ENCODE measurements at regions not wholly inside any gene's neighbourhood (a gene's known extent, or its start where the extent isn't known, plus 50 kb on each side); places are given as distances from the start of the nearest gene placed in this dataset.

- no peaks in the 10 kb centered on the region for H3K9me3 ChIP-seq
- H3K36me3 ChIP-seq (ENCODE audit: insufficient read depth in 1 of 2, low read depth in 1 of 2): no peaks in the 10 kb centered on the region
- no peak overlapping the region for H3K27ac ChIP-seq
- peaks cover 0 to 2% (median 0%) of the 10 kb centered on the region in 3 donors for H3K27me3 ChIP-seq (ENCODE audit: insufficient read depth in 3 of 3, low read length in 2 of 3)
- DNase-seq (no peak), ATAC-seq (no peak)
- 77 to 78% (median 77%) methylated on average over 6 of the region's 6 CpGs for WGBS, 3 donors
- no peak overlapping the region for H3K4me3 ChIP-seq
- no peak for TF ChIP-seq CTCF (IDR thresholded peaks at IDR 0.05)
- intact Hi-C loops (cut with DNase I): no loop called here
- H3K4me1 ChIP-seq: no peaks in the 10 kb centered on the region
These were observed 127.5 kb upstream of the AGAP1 start for GRCh38 chr2:235366390-235366789.

- intact Hi-C loops (cut with DNase I): no loop called here
- no peak overlapping the region for H3K27ac ChIP-seq
- no peaks in the 10 kb centered on the region for H3K9me3 ChIP-seq
- no peaks in the 10 kb centered on the region for H3K4me1 ChIP-seq
- peaks cover 0 to 2% (median 0%) of the 10 kb centered on the region in 3 donors for H3K27me3 ChIP-seq (ENCODE audit: insufficient read depth in 3 of 3, low read length in 2 of 3)
- no peak for TF ChIP-seq CTCF (IDR thresholded peaks at IDR 0.05)
- no peak overlapping the region for H3K4me3 ChIP-seq
- WGBS, 3 donors: 56 to 60% (median 59%) methylated on average over 8 of the region's 8 CpGs
- H3K36me3 ChIP-seq (ENCODE audit: insufficient read depth in 1 of 2, low read depth in 1 of 2): no peaks in the 10 kb centered on the region
- no peak for DNase-seq
- no peak for ATAC-seq
These were observed 127.0 kb upstream of the AGAP1 start for GRCh38 chr2:235366807-235367206.

GRCh38 chr2:235371018-235371417, 122.8 kb upstream of the AGAP1 start:
- 82 to 91% (median 90%) methylated on average over 5 of the region's 5 CpGs for WGBS, 3 donors
- no peaks in the 10 kb centered on the region for H3K36me3 ChIP-seq (ENCODE audit: insufficient read depth in 1 of 2, low read depth in 1 of 2)
- no peaks in the 10 kb centered on the region for H3K4me1 ChIP-seq
- intact Hi-C loops (cut with DNase I): no loop called here
- peaks cover 0 to 2% (median 0%) of the 10 kb centered on the region in 3 donors for H3K27me3 ChIP-seq (ENCODE audit: insufficient read depth in 3 of 3, low read length in 2 of 3)
- TF ChIP-seq CTCF (IDR thresholded peaks at IDR 0.05): no peak
- DNase-seq (no peak), ATAC-seq (no peak)
- H3K27ac ChIP-seq: no peak overlapping the region
- H3K9me3 ChIP-seq: no peaks in the 10 kb centered on the region
- H3K4me3 ChIP-seq: no peak overlapping the region

GRCh38 chr2:235373171-235373570, 120.7 kb upstream of the AGAP1 start:
- no peaks in the 10 kb centered on the region for H3K36me3 ChIP-seq (ENCODE audit: insufficient read depth in 1 of 2, low read depth in 1 of 2)
- no peak overlapping the region for H3K4me3 ChIP-seq
- TF ChIP-seq CTCF (IDR thresholded peaks at IDR 0.05): no peak
- 45 to 63% (median 46%) methylated on average over 2 of the region's 2 CpGs for WGBS, 3 donors
- no peaks in the 10 kb centered on the region for H3K4me1 ChIP-seq
- peaks cover 0 to 4% (median 3%) of the 10 kb centered on the region in 3 donors for H3K27me3 ChIP-seq (ENCODE audit: insufficient read depth in 3 of 3, low read length in 2 of 3)
- intact Hi-C loops (cut with DNase I): no loop called here
- ATAC-seq: no peak
- no peaks in the 10 kb centered on the region for H3K9me3 ChIP-seq
- no peak for DNase-seq
- no peak overlapping the region for H3K27ac ChIP-seq

GRCh38 chr2:235377176-235377575, 116.7 kb upstream of the AGAP1 start:
- ATAC-seq (no peak), DNase-seq (no peak)
- Histone ChIP-seq H3K27ac (no peak overlapping the region), H3K9me3 (no peaks in the 10 kb centered on the region), H3K27me3 (ENCODE audit: insufficient read depth in 3 of 3, low read length in 2 of 3) (peaks cover 0 to 6% (median 3%) of the 10 kb centered on the region in 3 donors), H3K4me3 (no peak overlapping the region), H3K4me1 (no peaks in the 10 kb centered on the region), H3K36me3 (ENCODE audit: insufficient read depth in 1 of 2, low read depth in 1 of 2) (no peaks in the 10 kb centered on the region)
- 63 to 88% (median 81%) methylated on average over 4 of the region's 4 CpGs for WGBS, 3 donors
- no peak for TF ChIP-seq CTCF (IDR thresholded peaks at IDR 0.05)
- intact Hi-C loops (cut with DNase I): no loop called here
